ENCODE measurements at regions not wholly inside any gene's neighbourhood (a gene's known extent, or its start where the extent isn't known, plus 50 kb on each side); places are given as distances from the start of the nearest gene placed in this dataset.

DNA sequence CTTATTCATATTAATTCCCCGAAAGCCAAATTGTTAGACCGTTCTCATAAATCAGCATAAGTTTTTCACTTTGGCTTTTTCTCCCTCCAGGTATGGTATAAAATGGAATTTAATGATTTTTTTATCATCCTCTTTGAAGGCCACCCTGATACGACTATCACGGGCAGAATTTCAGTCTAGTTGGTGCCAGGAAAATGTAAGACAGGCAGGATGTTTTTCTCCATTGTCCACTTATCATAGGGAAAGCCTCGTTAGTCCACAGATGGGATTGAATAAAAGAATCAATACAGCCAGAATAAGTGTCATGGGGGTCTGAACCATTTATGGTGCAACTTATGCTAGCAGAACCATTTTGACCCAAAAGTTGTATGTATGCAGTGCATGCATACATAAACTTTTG lies 566.0 kb upstream of the ARGLU1 start:
- TF ChIP-seq, protein P1, sequence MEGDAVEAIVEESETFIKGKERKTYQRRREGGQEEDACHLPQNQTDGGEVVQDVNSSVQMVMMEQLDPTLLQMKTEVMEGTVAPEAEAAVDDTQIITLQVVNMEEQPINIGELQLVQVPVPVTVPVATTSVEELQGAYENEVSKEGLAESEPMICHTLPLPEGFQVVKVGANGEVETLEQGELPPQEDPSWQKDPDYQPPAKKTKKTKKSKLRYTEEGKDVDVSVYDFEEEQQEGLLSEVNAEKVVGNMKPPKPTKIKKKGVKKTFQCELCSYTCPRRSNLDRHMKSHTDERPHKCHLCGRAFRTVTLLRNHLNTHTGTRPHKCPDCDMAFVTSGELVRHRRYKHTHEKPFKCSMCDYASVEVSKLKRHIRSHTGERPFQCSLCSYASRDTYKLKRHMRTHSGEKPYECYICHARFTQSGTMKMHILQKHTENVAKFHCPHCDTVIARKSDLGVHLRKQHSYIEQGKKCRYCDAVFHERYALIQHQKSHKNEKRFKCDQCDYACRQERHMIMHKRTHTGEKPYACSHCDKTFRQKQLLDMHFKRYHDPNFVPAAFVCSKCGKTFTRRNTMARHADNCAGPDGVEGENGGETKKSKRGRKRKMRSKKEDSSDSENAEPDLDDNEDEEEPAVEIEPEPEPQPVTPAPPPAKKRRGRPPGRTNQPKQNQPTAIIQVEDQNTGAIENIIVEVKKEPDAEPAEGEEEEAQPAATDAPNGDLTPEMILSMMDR (conservative IDR thresholded peaks at IDR 0.05) = no peak
- no peak for TF ChIP-seq ZFX (IDR thresholded peaks at IDR 0.05)

Data from C4-2B (cell line).